ENCODE measurements at regions not wholly inside any gene's neighbourhood (a gene's known extent, or its start where the extent isn't known, plus 50 kb on each side); places are given as distances from the start of the nearest gene placed in this dataset.
A peak's percentile ranks its signal among the peaks of the same experiment; 100 is the strongest.
"Not testable (repeated sequence)": the region's sequence is repeated elsewhere in the genome, so short reads cannot be mapped to it uniquely, and the experiment has no call there.

GRCh38 chr1:233790662-233791371, 113.7 kb upstream of the SLC35F3 start:
- peak; percentile 39 for DNase-seq

GRCh38 chr1:233791372-233791703, 113.1 kb upstream of the SLC35F3 start:
- no peak for DNase-seq

GRCh38 chr1:233791721-233792120, 112.8 kb upstream of the SLC35F3 start:
- no peak for DNase-seq

GRCh38 chr1:233794863-233795262, 109.6 kb upstream of the SLC35F3 start:
- no peak for DNase-seq

- DNase-seq: no peak
Observed at GRCh38 chr1:233796146-233796783, 108.2 kb upstream of the SLC35F3 start.

- DNase-seq: no peak
Observed at GRCh38 chr1:233802611-233803010, 101.9 kb upstream of the SLC35F3 start.

- no peak for DNase-seq
Observed at GRCh38 chr1:233805786-233806185, 98.7 kb upstream of the SLC35F3 start.

- DNase-seq: no peak
Observed at GRCh38 chr1:233815357-233815756, 89.1 kb upstream of the SLC35F3 start.

- no peak for DNase-seq
Observed at GRCh38 chr1:233815865-233816264, 88.6 kb upstream of the SLC35F3 start.

GRCh38 chr1:233816348-233816747, 88.1 kb upstream of the SLC35F3 start:
- no peak for DNase-seq

GRCh38 chr1:233819042-233819441, 85.4 kb upstream of the SLC35F3 start:
- no peak for DNase-seq

- DNase-seq: not testable (repeated sequence)
Observed at GRCh38 chr1:233824179-233824578, 80.3 kb upstream of the SLC35F3 start.

- DNase-seq: not testable (repeated sequence)
Observed at GRCh38 chr1:233827937-233828336, 76.5 kb upstream of the SLC35F3 start.

GRCh38 chr1:233828480-233828879, 76.0 kb upstream of the SLC35F3 start:
- DNase-seq: no peak

- no peak for DNase-seq
Observed at GRCh38 chr1:233834609-233835008, 69.9 kb upstream of the SLC35F3 start.

GRCh38 chr1:233838207-233838606, 66.3 kb upstream of the SLC35F3 start:
- DNase-seq: not testable (repeated sequence)

GRCh38 chr1:233843525-233844204, 60.8 kb upstream of the SLC35F3 start:
- no peak for DNase-seq

GRCh38 chr1:233844275-233844674, 60.2 kb upstream of the SLC35F3 start:
- DNase-seq: no peak

- DNase-seq: no peak
Observed at GRCh38 chr1:233844692-233845091, 59.8 kb upstream of the SLC35F3 start.
